ENCODE measurements at regions not wholly inside any gene's neighbourhood (a gene's known extent, or its start where the extent isn't known, plus 50 kb on each side); places are given as distances from the start of the nearest gene placed in this dataset.
"Not testable (repeated sequence)": the region's sequence is repeated elsewhere in the genome, so short reads cannot be mapped to it uniquely, and the experiment has no call there.

GRCh38 chr18:25534401-25534800 is 182.4 kb upstream of the ZNF521 start:
- Histone ChIP-seq H3K9me3 (ENCODE audit: insufficient read depth, low read depth, low read length) (no peaks in the 10 kb centered on the region), H3K9ac (ENCODE audit: low read depth, low read length, poor library complexity, severe bottlenecking) (no peak overlapping the region), H3K27me3 (ENCODE audit: insufficient read depth, low read length, poor library complexity, severe bottlenecking) (no peaks in the 10 kb centered on the region), H3K79me2 (ENCODE audit: insufficient read depth, low read length) (no peaks in the 10 kb centered on the region), H4K20me1 (ENCODE audit: insufficient read depth, low read length, poor library complexity, severe bottlenecking) (no peaks in the 10 kb centered on the region), H3K9me2 (replicated peaks; ENCODE audit: low read depth, low read length) (no peaks in the 10 kb centered on the region), H3K4me1 (ENCODE audit: insufficient read depth, low read length, poor library complexity, severe bottlenecking) (peaks cover 44% of the 10 kb centered on the region), H3K4me2 (ENCODE audit: low read depth, low read length, poor library complexity, severe bottlenecking) (no peak overlapping the region), H2AFZ (ENCODE audit: low read length) (peak overlapping the region; percentile 10; the same call in 1 of the 2 replicates), H3K4me3 (ENCODE audit: low read length, poor library complexity, severe bottlenecking) (no peak overlapping the region), H3K36me3 (ENCODE audit: insufficient read depth, low read length) (no peaks in the 10 kb centered on the region), H3F3A (ENCODE audit: low read depth) (no peaks in the 10 kb centered on the region)
- no peak for TF ChIP-seq EZH2phosphoT487 (IDR thresholded peaks at IDR 0.05; ENCODE audit: borderline replicate concordance)
- TF ChIP-seq, protein P1, sequence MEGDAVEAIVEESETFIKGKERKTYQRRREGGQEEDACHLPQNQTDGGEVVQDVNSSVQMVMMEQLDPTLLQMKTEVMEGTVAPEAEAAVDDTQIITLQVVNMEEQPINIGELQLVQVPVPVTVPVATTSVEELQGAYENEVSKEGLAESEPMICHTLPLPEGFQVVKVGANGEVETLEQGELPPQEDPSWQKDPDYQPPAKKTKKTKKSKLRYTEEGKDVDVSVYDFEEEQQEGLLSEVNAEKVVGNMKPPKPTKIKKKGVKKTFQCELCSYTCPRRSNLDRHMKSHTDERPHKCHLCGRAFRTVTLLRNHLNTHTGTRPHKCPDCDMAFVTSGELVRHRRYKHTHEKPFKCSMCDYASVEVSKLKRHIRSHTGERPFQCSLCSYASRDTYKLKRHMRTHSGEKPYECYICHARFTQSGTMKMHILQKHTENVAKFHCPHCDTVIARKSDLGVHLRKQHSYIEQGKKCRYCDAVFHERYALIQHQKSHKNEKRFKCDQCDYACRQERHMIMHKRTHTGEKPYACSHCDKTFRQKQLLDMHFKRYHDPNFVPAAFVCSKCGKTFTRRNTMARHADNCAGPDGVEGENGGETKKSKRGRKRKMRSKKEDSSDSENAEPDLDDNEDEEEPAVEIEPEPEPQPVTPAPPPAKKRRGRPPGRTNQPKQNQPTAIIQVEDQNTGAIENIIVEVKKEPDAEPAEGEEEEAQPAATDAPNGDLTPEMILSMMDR (conservative IDR thresholded peaks at IDR 0.05; ENCODE audit: low read length): no peak

DNA sequence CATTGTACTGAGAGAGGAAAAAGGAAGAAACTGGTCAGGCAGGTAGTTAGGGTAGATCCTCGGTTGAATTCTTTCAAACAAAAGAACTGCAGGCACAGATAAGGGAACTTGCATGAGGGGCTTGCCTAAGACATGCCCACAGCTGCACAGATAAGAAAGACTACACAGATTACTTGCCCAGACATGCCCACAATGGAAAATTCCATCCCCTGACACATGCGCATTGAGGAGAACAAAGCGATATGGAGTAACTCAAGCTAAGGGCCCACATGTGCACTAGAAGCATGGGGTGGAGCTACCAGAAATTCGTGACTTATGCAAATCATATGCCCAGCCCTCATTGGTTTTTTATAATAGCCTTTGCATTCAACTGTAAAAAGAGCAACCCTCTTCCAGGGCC is 181.3 kb upstream of the ZNF521 start:
- Histone ChIP-seq H3K79me2 (ENCODE audit: insufficient read depth, low read length) (no peaks in the 10 kb centered on the region), H3K4me3 (ENCODE audit: low read length, poor library complexity, severe bottlenecking) (no peak overlapping the region), H4K20me1 (ENCODE audit: insufficient read depth, low read length, poor library complexity, severe bottlenecking) (no peaks in the 10 kb centered on the region), H3K9ac (ENCODE audit: low read depth, low read length, poor library complexity, severe bottlenecking) (peak overlapping the region; percentile 52), H2AFZ (ENCODE audit: low read length) (peak overlapping the region; percentile 67), H3K9me2 (replicated peaks; ENCODE audit: low read depth, low read length) (no peaks in the 10 kb centered on the region), H3F3A (ENCODE audit: low read depth) (no peaks in the 10 kb centered on the region), H3K4me2 (ENCODE audit: low read depth, low read length, poor library complexity, severe bottlenecking) (peak overlapping the region; percentile 6), H3K36me3 (ENCODE audit: insufficient read depth, low read length) (no peaks in the 10 kb centered on the region), H3K9me3 (ENCODE audit: insufficient read depth, low read depth, low read length) (no peaks in the 10 kb centered on the region), H3K27me3 (ENCODE audit: insufficient read depth, low read length, poor library complexity, severe bottlenecking) (no peaks in the 10 kb centered on the region), H3K4me1 (ENCODE audit: insufficient read depth, low read length, poor library complexity, severe bottlenecking) (peaks cover 44% of the 10 kb centered on the region)
- TF ChIP-seq, protein P1 (conservative IDR thresholded peaks at IDR 0.05; ENCODE audit: low read length): no peak
- no peak for TF ChIP-seq EZH2phosphoT487 (IDR thresholded peaks at IDR 0.05; ENCODE audit: borderline replicate concordance)

DNA sequence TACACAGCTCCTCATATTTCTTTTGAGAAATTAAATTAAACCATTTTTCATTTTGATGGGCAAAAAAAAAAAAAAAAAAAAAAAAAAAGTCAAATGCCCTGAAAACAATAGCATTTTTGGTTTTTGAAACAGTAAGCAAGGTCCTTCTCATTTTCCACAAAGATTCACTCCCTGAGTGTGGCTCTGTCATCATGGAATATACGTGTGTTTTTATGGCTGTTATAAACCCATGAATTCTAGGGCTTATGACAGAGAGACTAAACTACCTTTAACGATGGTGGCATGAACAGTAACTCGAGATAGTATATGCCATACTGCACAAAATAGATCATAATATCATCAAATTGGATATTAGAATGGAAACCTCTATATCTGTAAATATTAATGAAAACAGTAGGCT is 179.2 kb upstream of the ZNF521 start:
- Histone ChIP-seq H4K20me1 (ENCODE audit: insufficient read depth, low read length, poor library complexity, severe bottlenecking) (no peaks in the 10 kb centered on the region), H2AFZ (ENCODE audit: low read length) (peak overlapping the region; percentile 67; the same call in 1 of the 2 replicates), H3K4me3 (ENCODE audit: low read length, poor library complexity, severe bottlenecking) (no peak overlapping the region), H3K27me3 (ENCODE audit: insufficient read depth, low read length, poor library complexity, severe bottlenecking) (no peaks in the 10 kb centered on the region), H3K36me3 (ENCODE audit: insufficient read depth, low read length) (no peaks in the 10 kb centered on the region), H3K4me2 (ENCODE audit: low read depth, low read length, poor library complexity, severe bottlenecking) (peak overlapping the region; percentile 38), H3K79me2 (ENCODE audit: insufficient read depth, low read length) (no peaks in the 10 kb centered on the region), H3F3A (ENCODE audit: low read depth) (no peaks in the 10 kb centered on the region), H3K4me1 (ENCODE audit: insufficient read depth, low read length, poor library complexity, severe bottlenecking) (peaks cover 44% of the 10 kb centered on the region), H3K9me2 (replicated peaks; ENCODE audit: low read depth, low read length) (no peaks in the 10 kb centered on the region), H3K9me3 (ENCODE audit: insufficient read depth, low read depth, low read length) (no peaks in the 10 kb centered on the region), H3K9ac (ENCODE audit: low read depth, low read length, poor library complexity, severe bottlenecking) (peak overlapping the region; percentile 52)
- TF ChIP-seq, protein P1 (conservative IDR thresholded peaks at IDR 0.05; ENCODE audit: low read length): no peak
- no peak for TF ChIP-seq EZH2phosphoT487 (IDR thresholded peaks at IDR 0.05; ENCODE audit: borderline replicate concordance)

GRCh38 chr18:25525789-25526188 is 173.8 kb upstream of the ZNF521 start:
- H3K79me2 ChIP-seq (ENCODE audit: insufficient read depth, low read length); H3K9me3 ChIP-seq (ENCODE audit: insufficient read depth, low read depth, low read length); H3K9ac ChIP-seq (ENCODE audit: low read depth, low read length, poor library complexity, severe bottlenecking); H3K27me3 ChIP-seq (ENCODE audit: insufficient read depth, low read length, poor library complexity, severe bottlenecking); H3K4me3 ChIP-seq (ENCODE audit: low read length, poor library complexity, severe bottlenecking); H3K4me2 ChIP-seq (ENCODE audit: low read depth, low read length, poor library complexity, severe bottlenecking); H4K20me1 ChIP-seq (ENCODE audit: insufficient read depth, low read length, poor library complexity, severe bottlenecking); H3K4me1 ChIP-seq (ENCODE audit: insufficient read depth, low read length, poor library complexity, severe bottlenecking); H3K36me3 ChIP-seq (ENCODE audit: insufficient read depth, low read length); H2AFZ ChIP-seq (ENCODE audit: low read length); H3K9me2 ChIP-seq (replicated peaks; ENCODE audit: low read depth, low read length); H3F3A ChIP-seq (ENCODE audit: low read depth): not testable (repeated sequence)

Data from Loucy (cell line).